Breast epithelium (tissue), 4 donors: ENCODE measurements at regions not wholly inside any gene's neighbourhood (a gene's known extent, or its start where the extent isn't known, plus 50 kb on each side); places are given as distances from the start of the nearest gene placed in this dataset.

Source experiments
- DNase-seq, 2 donors: peaks; one replicate each; pipeline ENCODE4 v3.0.0-alpha.2; 2019; ENCODE audit warnings: low spot score in 2 of 2
- H3K27ac ChIP-seq, 2 donors: fragments of 200-600 bp; sonication (generic) in 1 of 2; one replicate each; pipeline ENCODE4 v1.5.1; 2016 to 2019; ENCODE audit warnings: mild to moderate bottlenecking in 1 of 2
- H3K27me3 ChIP-seq, 2 donors: fragments of 200-600 bp; sonication (generic) in 1 of 2; one replicate each; pipeline versions ENCODE4 v1.5.1 to v1.6.0; 2017 to 2019; ENCODE audit warnings: control low read depth in 1 of 2, mild to moderate bottlenecking in 1 of 2
- H3K36me3 ChIP-seq: fragments of 200-600 bp; one replicate; pipeline ENCODE4 v1.5.1; 2019
- H3K4me1 ChIP-seq, 2 donors: fragments of 200-600 bp; sonication (generic); one replicate each; pipeline ENCODE4 v1.5.1; 2016 to 2019; ENCODE audit warnings: control low read depth in 1 of 2
- H3K4me3 ChIP-seq, 3 donors: fragments of 200-600 bp; sonication (generic); 1 replicate in 2 of 3; 2 replicates in 1 of 3; pipeline ENCODE4 v1.5.1; 2016 to 2019; ENCODE audit warnings: mild to moderate bottlenecking in 3 of 3, moderate library complexity in 2 of 3
- H3K9me3 ChIP-seq, 2 donors: fragments of 200-600 bp; sonication (generic) in 1 of 2; one replicate each; pipeline ENCODE4 v1.5.1; 2016 to 2019; ENCODE audit warnings: control low read depth in 1 of 2
- POLR2A ChIP-seq: fragments of 450-650 bp; IDR thresholded peaks from one replicate; pipeline ENCODE4 v1.6.1; 2016; ENCODE audit warnings: antibody characterized with exemption, mild to moderate bottlenecking, moderate library complexity
- POLR2AphosphoS5 ChIP-seq, 3 donors: sonication (generic); formaldehyde crosslinking; IDR thresholded peaks; one replicate each; pipeline ENCODE4 v1.6.1; 2017; ENCODE audit warnings: antibody characterized with exemption in 3 of 3
- intact Hi-C: fragments of 100-400 bp; cut with DNase I; formaldehyde crosslinking; loops from one replicate; pipeline ENCODE4 v1.15.1; 2023; ENCODE audit warnings: low total_unique reads
- TF ChIP-seq, protein P1 (sequence below), 3 donors: fragments of 450-650 bp; IDR thresholded peaks; one replicate each; pipeline ENCODE4 v1.5.1; 2016 to 2017; ENCODE audit warnings: antibody characterized with exemption in 3 of 3, mild to moderate bottlenecking in 3 of 3, moderate library complexity in 3 of 3

DNA sequence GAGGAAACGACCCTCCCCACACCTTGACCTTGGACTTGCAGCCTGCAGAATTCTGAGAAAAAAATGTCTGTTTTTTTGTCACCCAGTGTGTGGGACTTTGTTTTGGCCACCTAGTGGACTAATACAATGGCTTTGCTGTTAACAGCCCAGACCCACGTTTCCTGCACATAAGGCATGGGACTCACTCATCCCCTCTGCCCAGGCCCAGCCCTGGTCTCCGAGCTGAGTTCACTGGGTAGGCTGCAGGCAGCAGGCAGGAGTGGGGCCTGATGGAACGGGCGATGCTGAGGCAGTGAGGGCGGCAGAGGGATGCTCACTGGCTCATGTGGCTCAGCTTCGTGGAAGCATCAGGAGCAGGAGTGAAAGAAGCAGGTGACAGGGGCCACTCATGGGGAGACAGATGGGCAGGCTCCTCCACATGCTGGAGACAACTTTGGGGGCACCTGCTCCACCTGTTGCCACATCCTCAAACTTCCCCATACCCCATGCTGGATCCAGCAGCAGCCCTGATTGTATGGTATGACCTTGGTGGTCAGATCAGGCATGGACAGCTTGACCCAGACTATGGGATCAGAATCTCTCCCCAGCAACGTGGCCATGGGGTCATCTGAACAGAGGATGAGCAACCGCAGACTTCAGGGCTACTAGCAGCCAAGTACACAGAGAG lies 65.8 kb upstream of the ANTXRL start:
- H3K27ac ChIP-seq = no peak overlapping the region
- no peaks in the 10 kb centered on the region for H3K27me3 ChIP-seq
- TF ChIP-seq, protein P1, sequence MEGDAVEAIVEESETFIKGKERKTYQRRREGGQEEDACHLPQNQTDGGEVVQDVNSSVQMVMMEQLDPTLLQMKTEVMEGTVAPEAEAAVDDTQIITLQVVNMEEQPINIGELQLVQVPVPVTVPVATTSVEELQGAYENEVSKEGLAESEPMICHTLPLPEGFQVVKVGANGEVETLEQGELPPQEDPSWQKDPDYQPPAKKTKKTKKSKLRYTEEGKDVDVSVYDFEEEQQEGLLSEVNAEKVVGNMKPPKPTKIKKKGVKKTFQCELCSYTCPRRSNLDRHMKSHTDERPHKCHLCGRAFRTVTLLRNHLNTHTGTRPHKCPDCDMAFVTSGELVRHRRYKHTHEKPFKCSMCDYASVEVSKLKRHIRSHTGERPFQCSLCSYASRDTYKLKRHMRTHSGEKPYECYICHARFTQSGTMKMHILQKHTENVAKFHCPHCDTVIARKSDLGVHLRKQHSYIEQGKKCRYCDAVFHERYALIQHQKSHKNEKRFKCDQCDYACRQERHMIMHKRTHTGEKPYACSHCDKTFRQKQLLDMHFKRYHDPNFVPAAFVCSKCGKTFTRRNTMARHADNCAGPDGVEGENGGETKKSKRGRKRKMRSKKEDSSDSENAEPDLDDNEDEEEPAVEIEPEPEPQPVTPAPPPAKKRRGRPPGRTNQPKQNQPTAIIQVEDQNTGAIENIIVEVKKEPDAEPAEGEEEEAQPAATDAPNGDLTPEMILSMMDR (IDR thresholded peaks at IDR 0.05) = no peak
- no peak for TF ChIP-seq POLR2A
- DNase-seq = no peak
- no peaks in the 10 kb centered on the region for H3K36me3 ChIP-seq
- H3K4me3 ChIP-seq = no peak overlapping the region
- intact Hi-C loops = no loop called here
- H3K4me1 ChIP-seq = no peaks in the 10 kb centered on the region
- no peaks in the 10 kb centered on the region for H3K9me3 ChIP-seq

DNA sequence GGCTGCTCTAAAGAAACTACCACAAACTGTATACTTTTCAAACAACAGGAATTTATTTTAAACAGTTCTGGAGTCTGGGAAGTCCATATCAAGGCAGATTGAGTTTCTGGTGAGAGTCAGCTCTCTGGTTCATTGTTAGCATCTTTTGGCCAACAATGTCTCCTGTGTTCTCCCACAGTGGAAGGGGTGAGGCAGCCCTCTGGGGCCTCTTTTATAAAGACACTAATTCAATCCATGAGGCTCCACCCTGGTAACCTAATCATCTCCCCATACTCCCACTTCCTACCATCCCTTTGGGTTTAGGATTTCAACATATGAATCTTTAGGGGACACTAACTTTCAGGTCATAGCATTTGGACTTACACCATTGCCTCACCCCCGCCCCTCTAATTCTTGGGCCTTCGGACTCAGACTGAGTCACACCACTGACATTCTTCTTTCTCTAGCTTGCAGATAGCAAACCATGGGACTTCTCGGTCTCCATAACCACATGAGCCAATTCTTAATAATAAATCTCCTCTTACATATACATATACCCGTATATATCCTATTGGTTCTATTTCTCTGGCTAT lies 64.3 kb upstream of the ANTXRL start:
- H3K27me3 ChIP-seq = no peaks in the 10 kb centered on the region
- intact Hi-C loops = no loop called here
- no peak for DNase-seq
- no peak overlapping the region for H3K27ac ChIP-seq
- no peak overlapping the region for H3K4me3 ChIP-seq
- no peaks in the 10 kb centered on the region for H3K36me3 ChIP-seq
- H3K9me3 ChIP-seq = no peaks in the 10 kb centered on the region
- no peaks in the 10 kb centered on the region for H3K4me1 ChIP-seq
- TF ChIP-seq POLR2A (no peak), POLR2AphosphoS5 (IDR thresholded peaks at IDR 0.05) (no peak)
- TF ChIP-seq, protein P1 (IDR thresholded peaks at IDR 0.05) = no peak

DNA sequence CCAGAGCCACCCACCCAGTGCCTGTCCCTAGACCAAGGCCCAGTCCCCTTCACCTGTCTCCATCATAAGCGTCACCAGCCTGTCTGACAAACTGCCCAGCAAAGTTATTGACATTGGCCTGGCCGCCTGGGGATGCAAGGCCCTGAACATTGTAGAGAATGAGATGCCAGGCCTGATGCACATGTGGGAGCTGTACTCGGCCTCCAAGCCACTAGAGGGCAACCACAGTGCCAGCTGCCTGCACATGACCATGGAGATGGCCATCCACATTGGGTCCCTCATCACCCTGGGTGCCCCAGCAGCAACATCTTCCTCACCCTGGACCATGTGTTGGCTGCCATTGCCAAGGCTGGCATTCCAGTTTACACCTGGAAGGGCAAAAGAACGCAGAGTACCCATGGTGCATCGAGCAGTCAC lies 63.7 kb upstream of the ANTXRL start:
- no peak overlapping the region for H3K27ac ChIP-seq
- DNase-seq = no peak
- H3K4me1 ChIP-seq = no peaks in the 10 kb centered on the region
- H3K36me3 ChIP-seq = no peaks in the 10 kb centered on the region
- intact Hi-C loops = no loop called here
- H3K27me3 ChIP-seq = no peaks in the 10 kb centered on the region
- no peaks in the 10 kb centered on the region for H3K9me3 ChIP-seq
- no peak overlapping the region for H3K4me3 ChIP-seq
- TF ChIP-seq POLR2A = no peak
- no peak for TF ChIP-seq POLR2AphosphoS5 (IDR thresholded peaks at IDR 0.05)
- TF ChIP-seq, protein P1 (IDR thresholded peaks at IDR 0.05) = no peak

DNA sequence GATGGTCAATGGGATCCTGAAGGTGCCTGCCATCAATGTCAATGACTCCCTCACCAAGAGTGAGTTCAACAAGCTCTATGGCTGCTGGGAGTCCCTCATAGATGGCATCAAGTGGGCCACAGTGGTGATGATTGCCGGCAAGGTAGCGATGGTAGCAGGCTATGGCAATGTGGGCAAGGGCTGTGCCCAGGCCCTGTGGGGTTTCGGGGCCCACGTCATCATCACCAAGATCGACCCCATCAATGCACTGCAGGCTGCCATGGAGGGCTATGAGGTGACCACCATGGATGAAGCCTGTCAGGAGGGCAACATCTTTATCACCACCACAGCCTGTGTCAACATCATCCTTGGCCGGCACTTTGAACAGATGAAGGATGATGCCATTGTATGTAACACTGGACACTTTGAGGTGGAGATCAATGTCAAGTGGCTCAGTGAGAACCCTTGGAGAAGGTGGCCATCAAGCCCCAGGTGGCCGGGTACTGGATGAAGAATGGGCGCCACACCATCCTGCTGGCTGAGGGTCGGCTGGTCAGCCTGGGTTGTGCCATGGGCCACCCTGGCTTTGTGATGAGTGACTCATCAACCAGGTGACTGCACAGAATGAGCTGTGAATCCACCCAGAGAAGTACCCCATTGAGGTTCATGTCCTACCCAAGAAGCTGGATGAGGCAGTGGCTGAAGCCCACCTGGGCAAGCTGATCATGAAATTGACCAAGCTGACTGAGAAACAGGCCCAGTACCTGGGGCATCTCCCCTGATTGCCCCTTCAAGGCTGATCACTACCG lies 63.0 kb upstream of the ANTXRL start:
- H3K36me3 ChIP-seq = no peaks in the 10 kb centered on the region
- no peaks in the 10 kb centered on the region for H3K27me3 ChIP-seq
- H3K9me3 ChIP-seq = no peaks in the 10 kb centered on the region
- no peak overlapping the region for H3K27ac ChIP-seq
- H3K4me1 ChIP-seq = no peaks in the 10 kb centered on the region
- intact Hi-C loops = no loop called here
- no peak for DNase-seq
- TF ChIP-seq, protein P1 (IDR thresholded peaks at IDR 0.05) = no peak
- TF ChIP-seq POLR2AphosphoS5 (IDR thresholded peaks at IDR 0.05) (no peak), POLR2A (no peak)
- no peak overlapping the region for H3K4me3 ChIP-seq

DNA sequence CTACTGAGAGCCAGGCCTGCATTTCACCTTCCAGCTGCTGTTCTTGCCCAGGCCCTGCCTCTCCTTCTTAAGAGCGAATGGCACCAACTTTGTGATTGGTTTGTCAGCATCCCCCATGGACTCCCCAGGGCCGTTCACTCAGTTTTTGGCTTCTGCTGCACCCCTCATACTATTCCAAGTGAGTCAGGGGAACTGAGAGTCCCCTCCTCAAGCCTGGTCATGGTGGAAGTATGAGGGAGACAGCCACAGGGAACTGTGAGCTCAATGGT lies 62.4 kb upstream of the ANTXRL start:
- Histone ChIP-seq H3K4me3 (no peak overlapping the region), H3K27me3 (no peaks in the 10 kb centered on the region), H3K36me3 (no peaks in the 10 kb centered on the region), H3K27ac (no peak overlapping the region), H3K9me3 (no peaks in the 10 kb centered on the region), H3K4me1 (no peaks in the 10 kb centered on the region)
- intact Hi-C loops = no loop called here
- TF ChIP-seq, protein P1 (IDR thresholded peaks at IDR 0.05) = no peak
- TF ChIP-seq POLR2AphosphoS5 (IDR thresholded peaks at IDR 0.05) = no peak
- TF ChIP-seq POLR2A = no peak
- DNase-seq = no peak
